Stimulated activated memory B cell treated with anti-CD40 and anti-IgM and Interleukin-4, amounts not matched to agents 10 μg/mL and 1 μg/mL and 100 μg/mL, for 72 hours (primary cell): ENCODE measurements at regions not wholly inside any gene's neighbourhood (a gene's known extent, or its start where the extent isn't known, plus 50 kb on each side); places are given as distances from the start of the nearest gene placed in this dataset.

Experiments
- ATAC-seq: fragments of 150-1000 bp; cut with Tn5 transposase; 2 replicates; pipeline ENCODE4 v1.10.0; 2021
- H3K27ac Mint-ChIP-seq: one replicate; pipeline ENCODE4 v1.8.0; 2022; ENCODE audit warnings: mild to moderate bottlenecking, mixed read lengths
- H3K27me3 Mint-ChIP-seq: one replicate; pipeline ENCODE4 v1.8.0; 2022; ENCODE audit warnings: mixed read lengths
- H3K36me3 Mint-ChIP-seq: one replicate; pipeline ENCODE4 v1.8.0; 2022; ENCODE audit warnings: mixed read lengths
- H3K4me1 Mint-ChIP-seq: one replicate; pipeline ENCODE4 v1.8.0; 2022; ENCODE audit warnings: mixed read lengths
- H3K4me3 Mint-ChIP-seq: one replicate; pipeline ENCODE4 v1.8.0; 2022; ENCODE audit warnings: mild to moderate bottlenecking, moderate library complexity, mixed read lengths
- H3K9me3 Mint-ChIP-seq: one replicate; pipeline ENCODE4 v1.8.0; 2022; ENCODE audit warnings: mixed read lengths

DNA sequence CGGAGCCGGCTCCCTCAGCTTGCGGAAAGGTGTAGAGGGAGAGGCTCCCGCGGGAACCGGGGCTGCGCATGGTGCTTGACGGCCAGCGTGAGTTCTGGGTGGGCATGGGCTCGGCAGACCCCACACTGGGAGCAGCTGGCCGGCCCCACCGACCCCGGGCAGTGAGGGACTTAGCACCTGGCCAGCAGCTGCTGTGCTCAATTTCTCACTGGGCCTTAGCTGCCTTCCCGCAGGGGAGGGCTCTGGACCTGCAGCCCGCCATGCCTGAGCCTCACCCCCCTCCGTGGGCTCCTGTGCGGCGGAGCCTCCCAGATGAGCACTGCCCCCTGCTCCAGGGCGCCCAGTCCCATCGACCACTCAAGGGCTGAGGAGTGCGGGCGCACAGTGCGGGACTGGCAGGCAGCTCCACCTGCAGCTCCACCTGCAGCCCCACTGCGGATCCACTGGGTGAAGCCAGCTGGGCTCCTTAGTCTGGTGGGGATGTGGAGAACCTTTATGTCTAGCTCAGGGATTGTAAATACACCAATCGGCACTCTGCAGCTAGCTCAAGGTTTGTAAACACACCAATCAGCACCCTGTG is 1141.8 kb downstream of the PCDH17 start:
- H3K27me3 Mint-ChIP-seq, result no peaks in the 10 kb centered on the region
- no peak for ATAC-seq

DNA sequence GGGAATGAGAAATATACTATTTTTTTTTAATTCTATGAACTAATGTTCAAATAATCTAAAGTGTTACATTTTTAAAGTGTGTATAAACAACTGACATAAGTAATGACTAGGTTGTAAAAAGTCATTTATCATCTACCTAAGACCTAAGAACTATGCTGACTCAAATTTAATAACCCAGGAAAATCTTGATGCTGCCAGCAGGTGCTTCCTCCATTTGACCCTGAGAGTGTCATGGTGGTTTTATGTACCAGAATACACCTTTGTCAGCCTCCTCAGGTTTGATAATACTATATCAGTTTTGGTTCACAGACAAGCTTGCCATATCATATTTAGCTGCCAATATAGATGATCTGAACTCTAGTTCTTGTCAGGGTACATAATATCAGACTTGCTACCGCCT is 1151.2 kb downstream of the PCDH17 start:
- ATAC-seq, result no peak
- Mint-ChIP-seq H3K4me3 (no peak overlapping the region), H3K27ac (no peak overlapping the region), H3K9me3 (peaks cover under 1% of the 10 kb centered on the region), H3K36me3 (no peaks in the 10 kb centered on the region), H3K27me3 (no peaks in the 10 kb centered on the region), H3K4me1 (no peaks in the 10 kb centered on the region)

More for the DNA sequence above, 1141.8 kb downstream of the PCDH17 start:
- H3K4me1 Mint-ChIP-seq, result no peaks in the 10 kb centered on the region
- H3K9me3 Mint-ChIP-seq, result peaks cover 5% of the 10 kb centered on the region
- no peak overlapping the region for H3K27ac Mint-ChIP-seq
- no peaks in the 10 kb centered on the region for H3K36me3 Mint-ChIP-seq
- H3K4me3 Mint-ChIP-seq, result no peak overlapping the region

DNA sequence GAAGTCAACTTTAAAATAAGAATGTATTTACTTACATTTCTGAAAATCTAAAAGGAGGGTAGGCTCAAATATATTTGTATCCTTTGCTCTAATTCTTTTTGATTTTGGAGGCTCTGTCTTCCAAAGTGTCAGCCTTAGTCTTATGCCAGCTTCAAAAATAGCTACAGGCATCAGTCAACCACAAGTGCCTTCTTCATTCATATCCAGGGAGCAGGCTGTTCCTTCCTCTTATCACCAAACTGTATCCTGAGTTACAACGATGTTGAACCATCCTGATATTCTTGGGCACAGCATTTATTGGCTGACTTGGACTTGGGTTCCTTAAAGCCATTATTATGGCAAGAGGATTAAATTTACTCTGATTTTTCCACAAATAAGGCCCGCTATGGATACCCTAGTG is 1161.3 kb downstream of the PCDH17 start:
- H3K27me3 Mint-ChIP-seq, result no peaks in the 10 kb centered on the region
- no peak overlapping the region for H3K4me3 Mint-ChIP-seq
- no peaks in the 10 kb centered on the region for H3K4me1 Mint-ChIP-seq
- no peak overlapping the region for H3K27ac Mint-ChIP-seq
- H3K9me3 Mint-ChIP-seq, result no peaks in the 10 kb centered on the region
- no peaks in the 10 kb centered on the region for H3K36me3 Mint-ChIP-seq
- ATAC-seq, result no peak

DNA sequence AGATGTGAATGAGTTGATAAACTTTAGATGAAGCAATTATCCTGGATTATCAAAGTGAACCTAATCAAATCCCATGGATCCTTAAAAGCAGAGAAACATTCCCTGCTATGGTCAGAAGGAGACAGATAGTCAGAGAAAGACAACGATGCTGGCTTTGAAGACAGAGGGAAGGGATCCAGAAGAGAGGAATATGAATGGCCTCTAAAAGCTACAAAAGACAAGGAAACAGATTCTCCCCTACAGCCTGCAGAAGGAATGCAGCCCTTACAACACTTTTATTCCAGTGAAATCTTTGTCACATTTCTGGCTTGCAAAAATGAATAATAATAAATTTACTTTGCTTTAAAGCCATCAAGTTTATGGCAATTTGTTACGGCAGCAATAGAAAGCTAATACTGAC is 1164.2 kb downstream of the PCDH17 start:
- ATAC-seq, result no peak
- Mint-ChIP-seq H3K9me3 (no peaks in the 10 kb centered on the region), H3K36me3 (no peaks in the 10 kb centered on the region), H3K27ac (no peak overlapping the region), H3K4me3 (no peak overlapping the region), H3K27me3 (no peaks in the 10 kb centered on the region), H3K4me1 (no peaks in the 10 kb centered on the region)

DNA sequence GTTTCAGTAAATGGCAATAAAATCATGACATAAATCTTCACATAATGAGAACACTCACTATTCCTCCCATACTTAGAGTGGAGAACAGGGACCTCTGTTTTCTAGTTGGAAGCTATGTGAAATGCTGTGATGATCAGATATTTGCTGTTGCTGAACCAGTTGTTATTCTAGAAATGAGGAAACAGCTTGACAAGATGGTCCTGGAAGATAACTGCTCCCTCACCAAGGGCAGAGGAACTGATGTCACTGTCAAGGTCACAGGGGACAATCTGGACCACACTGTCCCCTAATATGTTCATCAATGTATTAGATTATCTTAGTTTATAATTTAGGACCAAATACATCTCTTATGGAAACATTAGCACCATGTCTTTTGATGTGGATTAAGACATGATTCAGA is 1173.3 kb downstream of the PCDH17 start:
- no peak overlapping the region for H3K4me3 Mint-ChIP-seq
- no peaks in the 10 kb centered on the region for H3K36me3 Mint-ChIP-seq
- H3K27me3 Mint-ChIP-seq, result no peaks in the 10 kb centered on the region
- H3K27ac Mint-ChIP-seq, result no peak overlapping the region
- H3K4me1 Mint-ChIP-seq, result no peaks in the 10 kb centered on the region
- no peak for ATAC-seq
- peaks cover 4% of the 10 kb centered on the region for H3K9me3 Mint-ChIP-seq

DNA sequence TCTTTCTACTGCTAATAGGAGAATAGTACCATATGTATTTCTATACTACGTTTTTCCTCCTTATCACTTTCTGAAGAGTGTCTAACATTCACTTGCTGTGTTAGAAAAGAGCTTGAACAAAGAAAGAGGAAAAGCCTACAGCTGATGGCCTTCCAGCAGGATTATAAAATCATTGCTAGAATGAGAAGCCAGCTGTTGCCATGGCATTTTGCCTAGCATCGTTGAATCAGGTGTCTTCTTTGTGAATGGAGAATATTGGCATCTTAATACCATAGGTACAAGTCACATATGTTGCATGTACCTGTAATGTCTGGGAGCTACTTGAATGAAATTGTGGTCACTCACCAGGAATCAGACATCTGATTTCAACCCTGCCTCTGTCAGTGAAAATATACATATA is 1174.9 kb downstream of the PCDH17 start:
- no peaks in the 10 kb centered on the region for H3K27me3 Mint-ChIP-seq
- H3K4me3 Mint-ChIP-seq, result no peak overlapping the region
- H3K27ac Mint-ChIP-seq, result no peak overlapping the region
- no peaks in the 10 kb centered on the region for H3K4me1 Mint-ChIP-seq
- peaks cover 3% of the 10 kb centered on the region for H3K9me3 Mint-ChIP-seq
- ATAC-seq, result no peak
- no peaks in the 10 kb centered on the region for H3K36me3 Mint-ChIP-seq

DNA sequence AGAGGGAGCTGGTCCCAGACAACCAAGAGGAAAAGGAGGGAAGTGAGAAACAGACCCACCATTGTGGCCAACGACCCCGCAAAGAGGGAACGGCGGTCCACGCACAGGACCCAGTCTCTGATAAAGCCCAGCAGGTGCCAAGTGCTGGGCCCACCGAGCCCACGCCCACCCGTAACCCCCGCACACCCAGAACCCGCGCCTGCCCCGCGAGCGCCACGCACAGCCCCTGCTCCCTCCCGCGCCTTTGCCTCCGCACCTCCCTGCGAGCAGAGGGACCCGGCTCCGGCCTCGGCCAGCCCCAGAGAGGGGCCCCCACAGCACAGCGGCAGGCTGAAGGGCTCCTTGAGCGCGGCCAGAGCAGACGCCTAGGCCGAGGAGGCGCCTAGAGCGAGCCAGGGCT is 1192.2 kb downstream of the PCDH17 start:
- Mint-ChIP-seq H3K9me3 (peaks cover 6% of the 10 kb centered on the region), H3K4me3 (no peak overlapping the region), H3K27ac (no peak overlapping the region), H3K4me1 (no peaks in the 10 kb centered on the region), H3K27me3 (no peaks in the 10 kb centered on the region), H3K36me3 (no peaks in the 10 kb centered on the region)
- no peak for ATAC-seq

DNA sequence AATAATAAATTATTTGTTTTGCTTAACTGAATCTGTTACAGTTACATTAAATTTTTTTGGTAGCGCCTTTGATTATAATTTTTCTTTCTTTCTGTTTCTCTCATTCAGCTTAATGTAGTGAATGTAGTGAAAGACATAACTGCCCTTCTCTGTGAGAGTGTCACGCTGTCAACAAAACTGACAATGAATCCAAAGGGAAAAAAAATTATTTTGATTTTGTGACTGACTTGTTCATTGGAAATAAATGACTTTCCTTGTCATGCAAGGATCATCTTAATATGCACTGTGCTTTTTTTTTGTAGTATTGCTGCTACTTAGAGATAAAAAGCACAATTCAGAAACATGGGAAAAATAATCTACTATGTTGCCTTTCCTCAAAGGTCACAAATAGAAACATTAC is 1196.4 kb downstream of the PCDH17 start:
- Mint-ChIP-seq H3K4me3 (no peak overlapping the region), H3K36me3 (no peaks in the 10 kb centered on the region), H3K4me1 (no peaks in the 10 kb centered on the region), H3K27me3 (no peaks in the 10 kb centered on the region), H3K9me3 (peaks cover 6% of the 10 kb centered on the region), H3K27ac (no peak overlapping the region)
- no peak for ATAC-seq

DNA sequence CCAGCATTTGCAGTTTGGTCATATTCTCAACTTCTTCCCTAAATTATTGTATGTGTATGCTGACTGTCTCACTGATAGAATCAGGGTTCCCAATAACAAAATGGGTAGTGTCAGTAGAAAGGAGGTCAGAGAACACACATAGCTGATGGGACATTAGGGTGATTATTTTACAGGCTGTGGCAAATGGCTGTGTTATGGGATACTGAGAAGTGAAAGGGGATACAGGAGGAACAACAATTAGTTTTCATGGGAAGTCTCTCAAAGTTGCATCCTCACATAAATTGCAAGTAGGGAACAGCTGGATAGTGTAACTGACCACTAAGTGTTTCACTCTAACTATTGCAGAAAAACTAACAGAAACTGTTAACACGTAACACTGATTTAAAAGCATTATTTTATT is 1199.3 kb downstream of the PCDH17 start:
- no peaks in the 10 kb centered on the region for H3K27me3 Mint-ChIP-seq

DNA sequence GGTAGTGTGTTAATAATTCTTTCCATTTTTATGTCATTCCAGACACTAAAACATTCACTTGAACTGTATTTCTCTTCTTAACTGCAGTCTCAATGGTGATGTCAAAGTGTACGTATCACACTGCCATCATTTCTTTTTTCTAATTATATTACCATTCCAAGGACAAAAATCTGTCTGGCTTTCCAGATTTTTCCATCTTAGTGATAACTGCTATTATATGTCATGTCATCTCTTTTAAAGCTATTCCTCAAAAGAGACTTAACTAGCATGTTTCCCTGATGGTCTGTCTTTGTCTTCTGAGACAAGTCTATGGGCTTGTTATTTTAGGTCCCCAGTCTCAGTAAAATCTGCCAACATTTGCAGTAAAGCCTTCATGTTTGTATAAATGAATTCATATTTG is 1207.1 kb downstream of the PCDH17 start:
- H3K27ac Mint-ChIP-seq, result no peak overlapping the region

More for the DNA sequence above, 1199.3 kb downstream of the PCDH17 start:
- H3K4me3 Mint-ChIP-seq, result no peak overlapping the region
- H3K9me3 Mint-ChIP-seq, result peaks cover 3% of the 10 kb centered on the region
- no peaks in the 10 kb centered on the region for H3K36me3 Mint-ChIP-seq
- ATAC-seq, result no peak
- H3K4me1 Mint-ChIP-seq, result no peaks in the 10 kb centered on the region
- no peak overlapping the region for H3K27ac Mint-ChIP-seq

DNA sequence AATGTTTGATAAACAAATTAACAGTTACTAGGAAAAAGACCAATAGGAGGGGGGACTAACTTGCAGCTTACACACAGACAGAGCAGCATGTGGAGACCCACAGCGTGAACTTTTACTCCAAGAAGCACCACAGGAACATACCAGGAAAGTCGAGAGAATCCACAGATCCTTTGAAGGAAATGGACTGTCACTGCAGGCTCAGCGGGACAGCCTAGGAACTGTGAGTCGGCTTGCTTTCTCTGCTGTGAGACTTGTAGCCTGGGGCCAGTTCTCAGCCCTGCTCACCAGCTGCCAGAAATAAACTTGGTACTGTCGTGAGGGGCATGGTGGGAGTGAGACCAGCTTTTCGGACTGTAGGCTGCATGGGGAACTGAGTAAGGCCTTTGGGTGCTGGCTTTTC is 1211.5 kb downstream of the PCDH17 start:
- no peaks in the 10 kb centered on the region for H3K36me3 Mint-ChIP-seq
- no peaks in the 10 kb centered on the region for H3K4me1 Mint-ChIP-seq
- no peak for ATAC-seq
- peaks cover 17% of the 10 kb centered on the region for H3K9me3 Mint-ChIP-seq
- H3K27ac Mint-ChIP-seq, result no peak overlapping the region
- no peaks in the 10 kb centered on the region for H3K27me3 Mint-ChIP-seq
- H3K4me3 Mint-ChIP-seq, result no peak overlapping the region

More for the DNA sequence above, 1207.1 kb downstream of the PCDH17 start:
- no peak for ATAC-seq
- no peak overlapping the region for H3K4me3 Mint-ChIP-seq
- H3K4me1 Mint-ChIP-seq, result no peaks in the 10 kb centered on the region
- H3K9me3 Mint-ChIP-seq, result peaks cover 9% of the 10 kb centered on the region
- no peaks in the 10 kb centered on the region for H3K36me3 Mint-ChIP-seq
- H3K27me3 Mint-ChIP-seq, result no peaks in the 10 kb centered on the region

DNA sequence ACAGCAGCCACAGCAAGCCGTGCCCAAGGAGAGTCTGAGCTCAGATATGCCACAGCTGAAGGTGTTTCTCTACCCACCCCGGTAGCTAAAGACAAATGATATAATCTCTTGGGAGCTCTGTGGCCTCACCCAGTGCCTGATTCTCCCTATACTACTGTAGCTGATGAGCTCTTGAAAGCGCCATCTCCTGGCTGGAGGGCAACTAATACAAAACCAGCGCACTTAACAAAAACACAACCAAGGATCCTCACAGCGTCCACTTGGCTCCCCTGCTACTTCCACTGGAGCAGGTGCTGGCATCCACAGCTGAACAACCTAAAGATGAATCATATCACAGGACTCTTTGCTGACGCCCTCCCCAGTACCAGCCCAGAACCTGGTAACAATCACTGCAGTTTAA is 1212.0 kb downstream of the PCDH17 start:
- no peak for ATAC-seq
- H3K27ac Mint-ChIP-seq, result no peak overlapping the region
- no peak overlapping the region for H3K4me3 Mint-ChIP-seq
- no peaks in the 10 kb centered on the region for H3K4me1 Mint-ChIP-seq
- H3K36me3 Mint-ChIP-seq, result no peaks in the 10 kb centered on the region
- H3K9me3 Mint-ChIP-seq, result peaks cover 17% of the 10 kb centered on the region
- H3K27me3 Mint-ChIP-seq, result no peaks in the 10 kb centered on the region

DNA sequence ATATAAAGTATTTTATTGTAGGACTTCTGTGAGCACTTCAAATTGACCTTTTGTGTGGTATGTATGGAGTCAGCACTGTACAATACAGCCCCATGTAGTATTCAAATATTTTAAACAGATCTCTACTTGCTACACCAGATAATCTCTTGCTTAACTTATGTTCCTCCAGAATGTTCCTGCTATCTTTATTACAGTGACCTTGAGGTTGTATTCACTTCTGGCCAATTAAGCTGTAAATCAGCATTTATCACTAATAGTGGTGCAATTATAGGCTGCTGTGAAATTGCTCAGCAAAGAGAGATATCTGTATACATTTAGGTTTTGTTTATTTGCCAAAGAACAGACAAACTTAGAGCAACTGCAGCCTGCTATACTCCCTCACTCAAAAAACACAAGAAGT is 1218.6 kb downstream of the PCDH17 start:
- ATAC-seq, result no peak
- no peaks in the 10 kb centered on the region for H3K27me3 Mint-ChIP-seq
- no peak overlapping the region for H3K4me3 Mint-ChIP-seq
- no peaks in the 10 kb centered on the region for H3K36me3 Mint-ChIP-seq
- H3K9me3 Mint-ChIP-seq, result no peaks in the 10 kb centered on the region
- no peak overlapping the region for H3K27ac Mint-ChIP-seq
- H3K4me1 Mint-ChIP-seq, result no peaks in the 10 kb centered on the region

DNA sequence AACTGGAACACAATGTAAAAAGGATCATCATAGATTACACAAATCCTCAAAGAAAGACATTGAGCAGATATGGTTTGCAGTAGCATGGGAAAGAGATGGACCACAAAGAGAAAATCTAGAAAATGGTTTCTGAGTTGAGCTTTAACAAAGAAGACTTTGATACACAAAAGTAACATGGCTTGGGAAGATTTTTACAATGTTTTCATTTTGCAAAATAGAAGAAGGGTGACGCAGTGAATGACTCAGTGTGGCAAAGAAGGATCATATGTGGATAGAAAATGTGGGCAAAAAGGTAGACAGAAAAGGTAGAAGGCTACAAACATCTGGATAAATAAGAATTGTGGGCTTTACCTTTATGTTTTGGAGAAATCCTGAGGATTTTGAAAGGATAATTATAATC is 1220.5 kb downstream of the PCDH17 start:
- H3K27ac Mint-ChIP-seq, result no peak overlapping the region
- H3K36me3 Mint-ChIP-seq, result no peaks in the 10 kb centered on the region
- no peaks in the 10 kb centered on the region for H3K9me3 Mint-ChIP-seq
- H3K4me3 Mint-ChIP-seq, result no peak overlapping the region
- no peaks in the 10 kb centered on the region for H3K4me1 Mint-ChIP-seq
- no peaks in the 10 kb centered on the region for H3K27me3 Mint-ChIP-seq
- no peak for ATAC-seq

DNA sequence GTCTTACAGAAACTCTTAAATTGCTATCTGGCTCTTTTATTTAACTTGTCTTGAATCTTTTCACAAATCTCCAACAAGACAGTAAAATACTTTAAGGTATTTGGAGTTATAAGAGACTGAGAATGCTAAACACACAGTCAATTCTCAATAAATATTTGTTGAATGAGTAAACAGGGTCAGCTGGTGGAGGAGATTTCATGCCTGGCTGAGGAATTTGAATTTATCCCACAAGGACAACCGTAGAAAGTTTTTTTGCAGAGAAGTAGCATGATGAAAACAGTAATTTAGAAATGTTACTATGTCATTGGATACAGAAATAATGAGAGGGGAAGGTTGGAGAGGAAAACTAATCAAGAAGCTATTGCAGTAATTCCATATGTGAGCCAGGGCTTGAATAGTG is 1223.7 kb downstream of the PCDH17 start:
- Mint-ChIP-seq H3K9me3 (no peaks in the 10 kb centered on the region), H3K36me3 (no peaks in the 10 kb centered on the region), H3K27ac (no peak overlapping the region), H3K27me3 (no peaks in the 10 kb centered on the region), H3K4me1 (no peaks in the 10 kb centered on the region), H3K4me3 (no peak overlapping the region)
- ATAC-seq, result no peak

DNA sequence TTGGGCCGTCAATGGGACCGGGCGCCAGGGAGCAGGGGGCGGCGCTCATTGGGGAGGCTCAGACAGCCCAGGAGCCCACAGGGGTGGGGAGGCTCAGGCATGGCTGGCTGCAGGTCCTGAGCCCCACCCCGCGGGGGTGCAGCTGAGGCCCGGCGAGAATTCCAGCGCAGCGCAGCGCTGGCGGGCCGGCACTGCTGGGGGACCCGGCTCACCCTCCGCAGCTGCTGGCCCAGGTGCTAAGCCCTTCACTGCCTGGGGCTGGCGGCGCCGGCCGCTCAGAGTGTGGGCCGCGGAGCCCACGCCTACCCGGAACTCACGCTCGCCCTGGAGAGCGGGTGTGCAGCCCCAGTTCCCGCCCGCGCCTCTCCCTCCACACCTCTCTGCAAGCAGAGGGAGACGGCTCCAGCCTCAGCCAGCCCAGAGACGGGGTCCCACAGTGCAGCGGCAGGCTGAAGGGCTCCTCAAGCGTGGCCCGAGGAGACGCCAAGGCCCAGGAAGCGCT is 1227.4 kb downstream of the PCDH17 start:
- ATAC-seq, result no peak
- Mint-ChIP-seq H3K9me3 (no peaks in the 10 kb centered on the region), H3K4me1 (no peaks in the 10 kb centered on the region), H3K27me3 (no peaks in the 10 kb centered on the region), H3K27ac (no peak overlapping the region), H3K4me3 (no peak overlapping the region), H3K36me3 (no peaks in the 10 kb centered on the region)

DNA sequence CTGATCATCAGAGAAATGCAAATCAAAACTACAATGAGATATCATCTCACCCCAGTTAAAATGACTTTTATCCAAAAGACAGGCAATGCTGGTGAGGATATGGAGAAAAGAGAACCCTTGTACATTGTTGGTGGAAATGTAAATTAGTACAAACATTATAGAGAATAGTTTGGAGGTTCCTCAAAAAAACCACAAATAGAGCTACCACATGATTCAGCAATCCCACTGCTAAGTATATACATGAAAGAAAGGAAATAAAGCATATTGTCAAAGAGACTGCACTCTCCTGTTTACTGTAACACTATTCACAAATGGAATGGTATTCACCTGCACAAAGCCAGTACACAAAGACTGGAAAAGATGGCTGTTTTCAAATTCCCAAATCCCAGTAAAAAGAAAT is 1233.7 kb downstream of the PCDH17 start:
- Mint-ChIP-seq H3K4me3 (no peak overlapping the region), H3K36me3 (no peaks in the 10 kb centered on the region), H3K27ac (no peak overlapping the region), H3K4me1 (no peaks in the 10 kb centered on the region), H3K9me3 (peaks cover 3% of the 10 kb centered on the region), H3K27me3 (no peaks in the 10 kb centered on the region)
- ATAC-seq, result no peak
